ENCODE measurements at regions not wholly inside any gene's neighbourhood (a gene's known extent, or its start where the extent isn't known, plus 50 kb on each side); places are given as distances from the start of the nearest gene placed in this dataset.
"Not testable (repeated sequence)": the region's sequence is repeated elsewhere in the genome, so short reads cannot be mapped to it uniquely, and the experiment has no call there.

DNA sequence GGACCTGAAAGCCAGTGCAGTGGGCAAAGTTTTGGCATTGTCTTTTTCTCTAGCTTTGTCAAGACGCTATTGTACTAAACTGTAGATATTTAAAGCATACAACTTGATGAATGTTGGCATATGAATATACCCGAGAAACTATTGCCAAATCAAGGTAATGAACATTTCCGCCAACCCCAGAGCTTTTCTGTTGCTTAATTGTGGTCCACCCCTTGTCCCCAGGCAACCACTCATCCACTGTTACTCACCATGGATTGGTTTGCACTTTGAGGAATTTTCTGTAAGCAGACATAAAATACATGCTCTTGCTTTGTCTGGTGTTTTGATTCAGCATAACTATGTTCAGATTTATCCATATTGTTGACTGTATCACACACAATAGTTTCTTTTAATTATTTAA, 688.4 kb downstream of the ADCYAP1 start:
- DNase-seq, result no peak

- DNase-seq, result no peak
Measured at GRCh38 chr18:1595195-1595594, 690.5 kb downstream of the ADCYAP1 start.

GRCh38 chr18:1599196-1599595, 694.5 kb downstream of the ADCYAP1 start:
- no peak for DNase-seq

GRCh38 chr18:1604751-1605150, 700.1 kb downstream of the ADCYAP1 start:
- DNase-seq, result no peak

GRCh38 chr18:1618364-1618763, 713.7 kb downstream of the ADCYAP1 start:
- no peak for DNase-seq

DNA sequence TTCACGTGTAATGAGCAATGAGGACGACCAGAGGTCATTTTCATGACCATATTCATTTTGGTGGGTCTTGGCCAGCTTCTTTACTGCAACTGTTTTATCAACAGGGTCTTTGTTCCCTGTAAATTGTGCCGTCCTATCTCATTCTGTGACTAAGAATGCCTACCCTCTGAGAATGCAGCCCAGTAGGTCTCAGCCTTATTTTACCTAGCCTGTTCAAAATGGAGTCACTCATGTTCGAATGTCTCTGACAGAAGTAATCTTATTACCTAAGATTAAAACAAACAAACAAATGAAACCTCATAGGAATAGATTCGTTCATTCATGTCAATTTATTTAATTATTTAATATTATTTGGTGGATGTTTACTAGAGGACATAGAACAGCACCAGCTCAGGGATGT, 714.8 kb downstream of the ADCYAP1 start:
- no peak for DNase-seq

DNA sequence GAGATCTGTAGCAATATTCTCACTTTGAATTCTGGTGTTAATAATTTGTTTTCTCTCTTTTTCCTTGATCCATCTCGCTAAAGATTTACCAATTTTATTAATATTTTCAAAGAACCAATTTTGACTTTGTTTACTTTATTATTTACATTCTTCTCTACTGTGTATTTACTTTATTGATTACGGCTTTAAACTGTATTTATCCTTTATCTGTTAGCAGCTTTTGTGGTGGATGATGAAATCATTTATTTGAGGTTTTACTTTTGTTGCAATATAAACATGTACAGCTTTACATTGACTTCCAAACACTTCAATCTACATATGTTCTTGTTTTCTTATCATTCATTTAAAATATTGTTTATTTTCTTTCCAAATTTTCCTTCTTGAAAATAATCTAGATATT, 719.9 kb downstream of the ADCYAP1 start:
- DNase-seq, result no peak

- DNase-seq, result no peak
Measured at GRCh38 chr18:1627494-1627893, 722.8 kb downstream of the ADCYAP1 start.

DNA sequence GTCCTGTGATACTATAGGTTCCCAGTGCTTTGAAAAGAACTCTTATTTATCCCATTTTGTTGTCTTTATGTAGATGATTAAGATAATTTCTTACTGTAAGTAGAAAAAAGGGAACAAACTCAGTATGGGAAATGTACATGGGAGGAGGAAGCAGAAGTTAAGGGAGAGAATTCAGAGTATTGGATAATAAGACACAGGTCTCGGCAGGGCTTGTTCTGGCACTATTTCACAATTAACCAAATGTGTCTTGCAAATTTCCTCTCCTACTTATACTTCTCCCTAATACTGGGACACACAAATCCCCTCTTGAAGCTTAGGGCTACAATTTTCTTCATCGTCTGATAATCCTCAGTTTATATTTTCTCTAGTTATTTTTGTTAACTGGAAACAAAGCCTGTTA, 744.0 kb downstream of the ADCYAP1 start:
- DNase-seq, result no peak

DNA sequence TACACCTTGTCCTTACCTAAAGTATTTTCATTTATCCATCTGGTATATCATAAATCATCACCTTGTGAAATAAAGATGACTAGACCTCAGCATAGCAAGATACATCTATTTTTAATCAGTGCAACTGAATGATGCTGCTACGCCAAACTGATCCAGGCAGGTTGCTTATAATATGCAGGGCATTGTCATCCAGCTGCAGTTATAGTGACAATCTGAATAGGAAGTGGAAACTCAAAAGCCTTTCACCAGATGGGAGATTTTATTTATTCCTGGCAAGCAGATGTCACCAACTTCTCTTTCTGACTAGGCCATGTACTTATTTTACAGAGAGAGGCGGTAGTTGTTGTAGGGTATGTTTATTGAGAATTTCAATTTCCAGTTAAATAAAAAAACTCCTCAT, 747.3 kb downstream of the ADCYAP1 start:
- no peak for DNase-seq

- no peak for DNase-seq
Measured at GRCh38 chr18:1653873-1654272, 749.2 kb downstream of the ADCYAP1 start.

- DNase-seq, result no peak
Measured at GRCh38 chr18:1657876-1658275, 753.2 kb downstream of the ADCYAP1 start.

- no peak for DNase-seq
Measured at GRCh38 chr18:1658908-1659566, 754.4 kb downstream of the ADCYAP1 start.

- no peak for DNase-seq
Measured at GRCh38 chr18:1663879-1664705, 759.4 kb downstream of the ADCYAP1 start.

GRCh38 chr18:1665079-1665478, 760.4 kb downstream of the ADCYAP1 start:
- no peak for DNase-seq

- no peak for DNase-seq
Measured at GRCh38 chr18:1668279-1668678, 763.6 kb downstream of the ADCYAP1 start.

DNA sequence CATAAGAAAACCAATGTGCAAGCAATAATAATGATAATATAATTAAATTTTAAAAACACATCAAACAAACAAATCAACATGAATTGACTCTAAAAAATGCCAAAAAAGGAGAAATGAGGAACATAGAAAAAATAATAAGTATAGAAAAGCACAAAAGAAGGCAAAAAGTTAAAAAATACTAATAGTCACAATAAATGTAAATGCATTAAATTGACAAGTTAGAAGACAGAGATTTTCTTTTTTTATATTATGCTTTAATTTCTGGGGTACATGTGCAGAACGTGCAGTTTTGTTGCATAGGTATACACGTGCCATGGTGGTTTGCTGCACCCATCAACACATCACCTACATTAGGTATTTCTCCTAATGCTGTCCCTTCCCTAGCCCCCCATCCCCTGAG, 767.0 kb downstream of the ADCYAP1 start:
- DNase-seq, result not testable (repeated sequence)

DNA sequence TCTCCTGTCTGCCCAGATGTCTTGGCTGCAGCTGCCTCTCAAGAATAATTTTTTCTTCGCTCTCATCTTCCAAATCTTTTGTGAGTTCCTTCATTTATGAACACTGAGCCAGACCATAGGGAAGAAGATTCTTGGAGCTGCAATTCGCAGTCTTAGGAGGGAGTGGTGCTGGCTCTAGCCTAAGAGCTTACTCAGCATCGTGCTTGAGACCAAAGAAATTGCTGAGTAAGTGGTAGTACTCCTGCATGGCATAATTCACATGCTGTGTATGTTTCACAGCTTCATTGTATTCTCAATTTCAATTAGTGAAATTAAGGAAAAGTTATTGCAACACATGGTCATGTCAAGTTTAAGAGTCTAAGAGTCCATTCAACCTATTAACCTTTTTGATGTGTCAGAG, 771.7 kb downstream of the ADCYAP1 start:
- DNase-seq, result no peak

DNA sequence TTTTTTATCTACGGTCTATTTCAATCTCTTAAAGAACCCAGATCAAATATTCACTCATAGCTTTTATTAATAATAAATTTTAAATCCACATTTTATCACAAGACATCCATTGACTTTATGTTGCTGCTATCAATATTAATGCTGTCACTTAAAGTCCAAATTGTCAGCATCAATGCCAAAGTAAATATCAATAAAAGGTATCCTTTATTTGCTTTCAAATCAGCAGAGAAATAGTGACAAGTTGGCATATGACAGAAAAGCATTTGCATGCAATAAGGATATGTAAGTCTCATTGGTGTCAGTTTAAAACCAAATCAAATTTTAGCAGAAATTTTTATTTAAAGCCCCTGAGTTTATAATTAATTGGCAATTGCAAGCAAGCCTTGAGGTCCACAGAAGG, 775.4 kb downstream of the ADCYAP1 start:
- DNase-seq, result no peak

DNA sequence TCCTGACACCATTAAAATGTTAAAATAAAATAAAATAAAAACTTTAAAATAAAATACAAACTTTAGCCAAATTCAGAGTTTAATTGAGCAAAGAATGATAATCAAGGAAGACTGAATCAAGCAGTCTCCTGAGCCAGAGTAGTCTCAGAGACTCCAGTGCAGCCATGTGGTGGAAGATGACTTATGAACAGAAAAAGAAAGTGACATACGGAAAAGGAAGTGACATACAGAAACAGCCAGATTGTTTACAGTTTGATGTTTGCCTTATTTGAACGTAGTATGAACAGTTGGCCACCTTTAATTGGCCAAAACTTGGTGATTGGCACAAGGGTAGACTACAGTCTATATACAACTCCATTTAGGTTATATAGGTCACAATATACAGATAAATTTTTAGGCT, 787.2 kb downstream of the ADCYAP1 start:
- no peak for DNase-seq

- no peak for DNase-seq
Measured at GRCh38 chr18:1708006-1708405, 803.3 kb downstream of the ADCYAP1 start.

GRCh38 chr18:1710114-1710513, 805.4 kb downstream of the ADCYAP1 start:
- no peak for DNase-seq

DNA sequence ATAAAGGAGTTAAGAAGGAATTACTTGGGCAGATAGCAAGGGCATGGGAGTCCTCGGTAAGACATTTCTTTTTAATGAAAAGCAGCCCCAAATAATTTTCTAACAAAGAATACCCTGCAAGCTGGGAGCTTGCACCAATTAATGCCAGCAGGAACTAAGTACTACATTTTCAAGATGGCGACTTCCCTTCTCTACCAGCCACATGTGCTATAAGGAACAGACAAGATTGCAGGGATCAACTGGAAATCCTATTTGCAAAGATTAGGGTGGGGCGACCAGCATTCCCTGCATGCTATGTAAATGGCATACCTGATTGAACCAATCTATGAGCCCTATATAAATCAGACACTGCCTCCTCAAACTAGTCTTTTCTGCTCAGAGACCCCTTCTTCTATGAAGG, 827.5 kb downstream of the ADCYAP1 start:
- DNase-seq, result no peak

DNA sequence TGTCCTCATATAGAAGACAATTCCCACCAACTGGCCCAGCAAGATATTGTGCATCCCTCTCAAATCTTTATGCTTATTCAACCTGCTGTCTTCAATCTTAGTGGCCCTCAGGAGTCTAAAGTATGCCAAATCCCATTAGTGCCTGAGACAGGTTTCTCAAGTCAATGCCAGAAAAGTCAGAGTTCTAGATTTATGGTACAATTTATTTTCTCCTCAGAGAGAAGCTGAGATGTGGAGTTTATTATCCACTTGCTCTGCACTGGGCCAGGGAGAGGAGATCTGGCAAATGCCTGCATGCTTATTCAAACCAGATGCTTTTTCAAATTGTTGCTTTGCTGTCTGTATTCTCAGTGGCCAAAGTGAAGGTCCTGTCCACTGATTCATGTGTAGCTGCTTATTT, 825.2 kb downstream of the METTL4 start:
- no peak for DNase-seq

GRCh38 chr18:1751249-1751648, 820.1 kb downstream of the METTL4 start:
- no peak for DNase-seq
